ENCODE measurements at regions not wholly inside any gene's neighbourhood (a gene's known extent, or its start where the extent isn't known, plus 50 kb on each side); places are given as distances from the start of the nearest gene placed in this dataset.

DNA sequence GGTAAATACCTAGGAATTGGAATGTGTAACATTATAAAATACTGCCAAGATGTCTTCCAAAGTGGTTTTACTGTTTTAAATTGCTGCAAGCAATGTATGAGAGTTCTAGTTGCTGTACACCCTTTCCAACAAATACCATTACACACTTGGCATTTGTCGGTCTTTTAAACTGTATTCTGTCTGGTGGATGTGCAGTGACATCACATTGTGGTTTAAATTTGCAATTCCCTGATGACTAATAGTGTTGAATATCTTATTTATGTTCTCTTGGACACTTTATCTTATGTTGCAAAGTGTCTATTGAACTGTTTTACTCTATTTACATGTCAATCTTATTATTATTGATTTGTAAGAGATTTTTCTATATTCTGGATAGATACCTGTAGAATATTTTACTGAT is 561.2 kb upstream of the B3GALT2 start:
- DNase-seq = peak; percentile 46

- no peak for DNase-seq
Observed at GRCh38 chr1:193741228-193741627, 554.8 kb upstream of the B3GALT2 start.

GRCh38 chr1:193740762-193741161 is 554.3 kb upstream of the B3GALT2 start:
- DNase-seq = no peak

DNA sequence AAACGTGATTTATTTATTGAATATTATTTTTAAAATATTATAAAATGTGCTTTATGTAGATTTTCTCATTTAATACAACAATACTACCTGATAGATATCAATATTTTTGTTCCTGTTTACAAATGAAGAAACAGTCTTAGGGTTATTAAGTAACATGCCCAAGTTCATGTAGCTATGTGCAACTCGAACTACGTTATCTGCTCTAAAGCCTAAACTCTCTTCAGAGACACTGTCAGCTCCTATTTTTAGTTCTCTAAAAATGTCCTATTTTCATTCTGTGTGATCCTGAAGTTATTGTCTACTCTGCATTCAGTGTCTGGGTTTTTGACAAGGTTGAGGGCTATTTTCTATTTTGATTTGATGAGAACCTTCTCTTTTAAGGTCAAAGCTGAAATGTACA is 550.1 kb upstream of the B3GALT2 start:
- DNase-seq = no peak

- DNase-seq = no peak
Observed at GRCh38 chr1:193733674-193734073, 547.3 kb upstream of the B3GALT2 start.

DNA sequence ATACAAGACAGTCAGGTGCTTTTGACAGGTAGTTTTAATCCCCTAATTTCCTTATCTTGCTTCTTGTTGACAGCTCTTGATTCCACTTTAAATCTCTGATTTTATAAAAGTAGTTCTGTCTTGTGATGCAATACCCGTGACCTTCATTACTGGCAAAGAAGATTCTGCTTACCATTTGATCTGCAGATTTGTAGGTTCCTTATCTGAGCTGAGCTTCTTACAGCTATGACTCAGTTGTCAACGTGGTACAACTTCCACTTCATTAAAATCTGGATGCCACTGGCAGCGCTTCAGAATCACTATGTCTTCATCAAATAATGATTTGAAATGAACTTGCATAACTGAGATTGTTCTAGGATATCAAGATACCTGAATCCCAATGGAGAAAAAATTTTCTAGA is 543.6 kb upstream of the B3GALT2 start:
- peak; percentile 43 for DNase-seq

DNA sequence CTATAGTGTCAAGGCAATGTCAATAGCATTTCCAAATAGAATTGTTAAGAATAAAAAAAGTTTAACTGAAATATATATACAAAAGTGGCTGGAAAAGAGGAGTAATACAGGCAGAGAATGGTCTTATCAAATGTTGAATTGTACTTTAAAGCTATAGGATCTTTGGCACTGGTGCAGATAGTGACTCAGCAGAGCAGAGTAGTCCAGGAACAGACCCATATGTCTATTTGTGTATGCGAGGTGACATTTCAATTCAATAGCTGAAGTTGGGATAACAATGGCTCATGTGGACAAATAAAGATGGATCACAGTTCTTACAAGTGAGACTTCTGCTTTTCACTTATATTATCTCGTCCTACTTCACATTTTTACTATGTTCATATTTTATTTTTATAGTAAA is 543.0 kb upstream of the B3GALT2 start:
- peak; percentile 41 for DNase-seq

DNA sequence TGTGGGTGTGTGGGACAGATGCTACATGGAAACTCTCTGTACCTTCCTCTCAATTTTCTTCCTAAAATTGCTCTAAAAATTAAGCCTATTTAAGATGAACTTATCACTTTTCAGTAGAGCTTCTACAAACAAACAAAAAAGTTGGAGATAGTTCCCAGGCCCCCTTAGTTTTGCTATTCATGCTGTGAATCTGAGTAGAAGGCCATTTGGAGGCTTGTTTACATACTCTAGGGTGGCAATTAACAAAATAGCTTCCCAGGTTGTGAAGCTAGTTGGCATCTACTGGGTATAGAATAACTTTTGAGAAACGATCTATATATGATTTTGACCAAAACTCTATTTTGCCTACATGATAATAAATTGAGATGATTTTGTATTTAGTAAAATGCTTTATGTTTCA is 541.4 kb upstream of the B3GALT2 start:
- DNase-seq = no peak

GRCh38 chr1:193726722-193727121 is 540.3 kb upstream of the B3GALT2 start:
- no peak for DNase-seq

DNA sequence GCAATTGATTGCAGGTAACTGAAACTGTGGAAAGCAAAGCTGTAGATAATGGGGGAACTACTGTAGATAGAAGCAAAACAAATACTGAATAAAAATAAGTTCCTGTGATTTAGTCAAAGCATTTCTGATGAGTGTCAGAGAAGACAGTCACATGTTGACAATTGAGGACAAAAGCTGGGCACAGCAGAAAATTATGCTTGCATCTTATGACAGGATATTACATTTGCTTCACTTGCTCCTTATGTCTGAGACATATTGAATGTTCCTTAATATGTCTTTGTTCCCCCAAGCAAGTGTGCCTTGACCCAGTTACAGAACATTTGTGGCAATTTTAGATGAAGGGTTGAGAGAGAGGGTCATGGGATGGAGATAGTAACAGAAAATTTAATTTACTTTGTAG is 526.0 kb upstream of the B3GALT2 start:
- DNase-seq = no peak

GRCh38 chr1:193709607-193710006 is 523.2 kb upstream of the B3GALT2 start:
- DNase-seq = no peak

DNA sequence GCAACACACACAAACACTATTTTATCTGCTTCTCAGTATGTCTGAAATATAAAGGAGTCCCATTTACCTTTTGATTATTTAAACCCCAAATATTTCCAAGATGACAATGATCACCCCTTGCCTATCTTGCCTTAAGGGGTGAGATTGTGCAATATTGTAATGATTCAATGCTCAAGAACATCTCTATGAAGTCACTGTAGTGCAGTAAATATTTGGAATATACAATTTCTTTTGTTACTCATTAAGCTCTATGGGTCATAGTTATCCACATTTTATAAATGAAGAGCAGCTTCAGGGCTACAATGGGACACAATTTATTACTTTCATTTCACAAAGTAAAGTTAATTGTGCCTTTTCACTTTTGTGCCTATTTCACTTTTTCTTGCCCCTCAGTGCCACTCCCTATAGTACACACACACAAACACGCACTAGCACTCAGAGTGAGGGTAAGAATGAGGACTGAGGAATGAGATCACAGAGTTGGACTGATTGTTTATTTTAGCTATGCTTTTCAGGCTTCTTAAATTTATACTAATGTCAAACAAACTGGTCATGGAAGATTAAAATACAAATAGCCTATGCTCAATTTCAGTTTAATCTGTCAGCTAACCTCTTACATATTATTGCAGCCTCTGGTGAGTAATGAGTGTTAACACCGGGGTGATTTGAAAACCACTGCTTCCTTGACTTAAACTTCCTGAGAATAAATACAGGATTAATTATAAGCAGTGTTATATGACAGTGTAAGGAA is 521.0 kb upstream of the B3GALT2 start:
- peak; percentile 48 for DNase-seq

- no peak for DNase-seq
Observed at GRCh38 chr1:193706766-193707165, 520.4 kb upstream of the B3GALT2 start.

DNA sequence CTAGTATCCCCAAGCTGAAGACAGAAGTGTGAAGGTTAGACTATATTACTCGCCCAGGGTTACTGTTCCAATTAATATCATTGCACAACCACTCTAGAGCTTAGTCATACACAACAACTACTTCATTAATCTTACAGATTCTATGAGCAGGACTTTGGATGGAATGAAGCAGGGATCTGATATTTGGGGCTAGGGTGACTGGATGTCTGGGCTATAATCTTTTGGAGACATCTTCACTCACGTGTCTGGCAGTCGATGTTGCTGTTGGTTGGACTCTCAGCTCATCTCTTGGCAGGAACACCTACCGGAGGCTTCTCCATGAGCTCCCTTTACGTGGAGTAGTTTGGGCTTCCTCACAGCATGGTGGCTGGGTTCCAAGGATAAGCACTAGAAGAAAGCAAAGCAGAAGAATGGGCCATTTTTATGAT is 519.2 kb upstream of the B3GALT2 start:
- DNase-seq = peak; percentile 63

DNA sequence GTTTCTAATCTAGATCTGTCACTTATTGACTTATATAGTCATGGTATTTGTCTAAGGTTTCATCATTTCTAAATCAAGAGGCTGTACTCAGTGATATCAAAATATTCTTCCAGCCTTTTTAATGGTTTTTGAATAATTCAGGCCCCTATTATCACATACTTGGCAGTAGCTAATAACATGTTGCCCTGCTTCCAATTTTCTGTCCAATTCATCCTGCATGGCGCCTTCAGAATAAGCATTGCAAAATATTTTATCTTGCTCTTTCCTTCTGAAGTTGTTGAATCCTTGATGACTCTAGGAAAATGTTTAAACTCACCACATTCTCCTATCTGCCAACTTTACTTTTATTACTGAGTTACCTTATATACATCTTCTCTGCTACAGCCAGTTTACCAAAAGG is 517.2 kb upstream of the B3GALT2 start:
- no peak for DNase-seq

GRCh38 chr1:193703121-193703520 is 516.7 kb upstream of the B3GALT2 start:
- no peak for DNase-seq

GRCh38 chr1:193701759-193702158 is 515.3 kb upstream of the B3GALT2 start:
- DNase-seq = no peak

GRCh38 chr1:193700710-193701355 is 514.4 kb upstream of the B3GALT2 start:
- DNase-seq = peak; percentile 88

GRCh38 chr1:193699261-193699660 is 512.8 kb upstream of the B3GALT2 start:
- no peak for DNase-seq

DNA sequence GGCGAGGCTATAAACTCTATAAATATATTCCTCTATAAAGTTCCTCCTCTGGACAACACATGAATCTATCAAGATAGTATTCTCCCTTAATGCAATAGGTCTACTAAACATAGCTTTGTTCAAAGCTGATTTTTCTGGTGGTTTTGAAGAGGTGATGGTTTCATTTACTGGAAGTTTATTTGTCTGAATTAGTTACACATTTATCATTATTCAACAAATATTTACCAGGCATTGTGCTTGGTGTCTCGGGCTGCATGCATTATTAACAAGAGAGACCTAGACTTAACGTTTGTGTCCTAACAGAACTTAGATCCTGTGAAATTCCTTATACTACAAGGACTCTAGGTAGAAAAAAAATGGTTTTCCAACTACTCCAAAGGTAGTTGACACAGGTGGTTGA is 511.4 kb upstream of the B3GALT2 start:
- no peak for DNase-seq

- no peak for DNase-seq
Observed at GRCh38 chr1:193697115-193697762, 510.8 kb upstream of the B3GALT2 start.

- DNase-seq = no peak
Observed at GRCh38 chr1:193694741-193695140, 508.3 kb upstream of the B3GALT2 start.

GRCh38 chr1:193685986-193686385 is 499.6 kb upstream of the B3GALT2 start:
- no peak for DNase-seq

GRCh38 chr1:193681422-193681821 is 495.0 kb upstream of the B3GALT2 start:
- DNase-seq = no peak

All from fibroblast of skin of right biceps (primary cell).